Smooth muscle cell (in vitro differentiated cells): ENCODE measurements at regions not wholly inside any gene's neighbourhood (a gene's known extent, or its start where the extent isn't known, plus 50 kb on each side); places are given as distances from the start of the nearest gene placed in this dataset.

Source experiments
- DNase-seq: peaks from one replicate; lab custom pipeline; 2025; ENCODE audit not compliant: unreplicated experiment; lab: John Stamatoyannopoulos, UW
- H2AFZ ChIP-seq: fragments of 200-600 bp; sonication (generic); 2 replicates; pipeline ENCODE4 v1.6.0; 2016; ENCODE audit warnings: antibody characterized with exemption, low read depth, mild to moderate bottlenecking
- H3F3A ChIP-seq: fragments of 200-600 bp; sonication (generic); 2 replicates; pipeline ENCODE4 v1.6.0; 2017; ENCODE audit warnings: antibody characterized with exemption, low read depth
- H3K27ac ChIP-seq: fragments of 200-600 bp; sonication (generic); 2 replicates; pipeline ENCODE4 v1.5.1; 2016; ENCODE audit warnings: low read depth, mild to moderate bottlenecking
- H3K27me3 ChIP-seq: fragments of 200-600 bp; sonication (generic); 2 replicates; pipeline ENCODE4 v1.6.1; 2016; ENCODE audit warnings: low read depth, mild to moderate bottlenecking
- H3K36me3 ChIP-seq: fragments of 200-600 bp; sonication (generic); 2 replicates; pipeline ENCODE4 v1.5.1; 2016; ENCODE audit warnings: low read depth
- H3K4me1 ChIP-seq: fragments of 200-600 bp; sonication (generic); 2 replicates; pipeline ENCODE4 v1.5.1; 2016; ENCODE audit warnings: low read depth
- H3K4me2 ChIP-seq: fragments of 200-600 bp; sonication (generic); 2 replicates; pipeline ENCODE4 v1.6.0; 2016; ENCODE audit warnings: mild to moderate bottlenecking
- H3K4me3 ChIP-seq: fragments of 200-600 bp; sonication (generic); 2 replicates; pipeline ENCODE4 v1.5.1; 2016; ENCODE audit warnings: mild to moderate bottlenecking
- H3K79me2 ChIP-seq: fragments of 200-600 bp; sonication (generic); 2 replicates; pipeline ENCODE4 v1.6.0; 2016; ENCODE audit warnings: low read depth, mild to moderate bottlenecking
- H3K9ac ChIP-seq: fragments of 200-600 bp; sonication (generic); 2 replicates; pipeline ENCODE4 v1.6.0; 2016; ENCODE audit warnings: low read depth
- H3K9me3 ChIP-seq: fragments of 200-600 bp; sonication (generic); replicated peaks from 2 replicates; pipeline ENCODE4 v1.5.1; 2016; ENCODE audit warnings: low read depth
- H4K20me1 ChIP-seq: fragments of 200-600 bp; sonication (generic); 2 replicates; pipeline ENCODE4 v1.6.0; 2016; ENCODE audit warnings: low read depth
- CTCF ChIP-seq: fragments of 200-600 bp; sonication (generic); IDR thresholded peaks from 2 replicates; pipeline ENCODE4 v1.5.1; 2017; ENCODE audit warnings: borderline replicate concordance, mild to moderate bottlenecking, antibody characterized with exemption; ENCODE audit not compliant: insufficient read depth, poor library complexity, severe bottlenecking
- WGBS: methylation state at CpG from one replicate; pipeline ENCODE4 v1.1.7; 2016; ENCODE audit warnings: low lambda C conversion rate; 5-methylcytosine and 5-hydroxymethylcytosine counted together

GRCh38 chr6:135673501-135674309 is 176.2 kb upstream of the AHI1 start:
- Histone ChIP-seq H3K36me3 (no peaks in the 10 kb centered on the region), H2AFZ (peak overlapping the region; percentile 78), H3K9me3 (no peaks in the 10 kb centered on the region), H4K20me1 (no peaks in the 10 kb centered on the region), H3K79me2 (no peaks in the 10 kb centered on the region), H3K27me3 (no peaks in the 10 kb centered on the region), H3K9ac (no peak overlapping the region), H3K4me3 (no peak overlapping the region), H3K4me2 (no peak overlapping the region), H3K4me1 (no peaks in the 10 kb centered on the region), H3K27ac (no peak overlapping the region), H3F3A (no peaks in the 10 kb centered on the region)
- TF ChIP-seq CTCF, result no peak
- WGBS, result 81% methylated on average over 11 of the region's 11 CpGs
- DNase-seq, result no peak

DNA sequence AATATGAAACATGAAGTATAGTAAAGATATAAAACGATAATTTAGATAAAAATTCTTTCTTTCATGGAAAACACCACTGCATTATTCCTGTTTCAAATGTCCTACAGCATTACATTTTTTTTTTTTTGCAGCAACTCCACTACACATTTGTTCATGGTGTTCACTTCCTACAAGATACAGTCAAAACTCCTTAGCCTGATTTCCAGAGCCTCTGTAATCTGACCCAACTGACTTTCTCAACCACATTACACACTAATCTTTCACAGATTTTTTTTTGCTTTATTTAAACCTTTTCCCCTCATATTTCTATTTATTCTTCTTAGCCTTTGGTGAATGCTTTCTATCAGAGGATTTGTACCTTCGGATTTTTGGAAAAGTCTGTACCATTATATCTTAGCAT is 176.5 kb upstream of the PDE7B start:
- H3K27ac ChIP-seq, result no peak overlapping the region
- H3K27me3 ChIP-seq, result no peaks in the 10 kb centered on the region
- H4K20me1 ChIP-seq, result no peaks in the 10 kb centered on the region
- no peaks in the 10 kb centered on the region for H3F3A ChIP-seq
- no peaks in the 10 kb centered on the region for H3K36me3 ChIP-seq
- H3K4me3 ChIP-seq, result no peak overlapping the region
- no peaks in the 10 kb centered on the region for H3K79me2 ChIP-seq
- no peak overlapping the region for H3K9ac ChIP-seq
- H3K9me3 ChIP-seq, result no peaks in the 10 kb centered on the region
- H2AFZ ChIP-seq, result no peak overlapping the region
- no peaks in the 10 kb centered on the region for H3K4me1 ChIP-seq
- peak overlapping the region; percentile 39 for H3K4me2 ChIP-seq
- no peak for DNase-seq
- no peak for TF ChIP-seq CTCF
- 66% methylated on average over 2 of the region's 2 CpGs for WGBS

DNA sequence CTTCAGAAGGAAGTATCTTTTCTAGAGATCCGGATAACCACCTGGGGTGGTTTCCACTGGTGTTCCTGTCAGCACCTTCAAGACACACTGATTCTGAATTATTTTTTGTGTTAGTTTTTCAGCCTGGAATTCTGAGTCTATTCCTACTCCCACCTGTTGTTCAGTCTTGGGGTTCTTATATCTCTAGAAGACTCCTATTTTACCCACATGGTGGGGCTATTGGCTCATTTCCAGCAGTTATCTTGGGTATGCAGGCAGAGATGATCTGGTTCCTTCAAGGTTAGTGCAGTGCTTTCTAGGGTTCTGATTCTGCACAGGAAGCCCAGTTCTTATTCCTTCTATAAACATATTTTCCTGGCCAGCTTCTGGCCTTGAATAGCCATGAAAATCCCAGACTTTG is 175.6 kb upstream of the PDE7B start:
- Histone ChIP-seq H3K4me1 (no peaks in the 10 kb centered on the region), H3K36me3 (no peaks in the 10 kb centered on the region), H3K9ac (no peak overlapping the region), H3F3A (no peaks in the 10 kb centered on the region), H4K20me1 (no peaks in the 10 kb centered on the region), H3K4me2 (no peak overlapping the region), H3K27me3 (no peaks in the 10 kb centered on the region), H2AFZ (no peak overlapping the region), H3K4me3 (no peak overlapping the region), H3K27ac (no peak overlapping the region), H3K9me3 (no peaks in the 10 kb centered on the region), H3K79me2 (no peaks in the 10 kb centered on the region)
- DNase-seq, result no peak
- TF ChIP-seq CTCF, result peak; percentile 54
- WGBS, result 4% methylated on average over 1 of the region's 1 CpG
